NB4 (cell line): ENCODE measurements at regions not wholly inside any gene's neighbourhood (a gene's known extent, or its start where the extent isn't known, plus 50 kb on each side); places are given as distances from the start of the nearest gene placed in this dataset.

ENCODE experiments used
- DNase-seq: peaks from one replicate; pipeline ENCODE4 v3.0.0; 2010; ENCODE audit warnings: low read depth
- H3K4me3 ChIP-seq: one replicate; pipeline ENCODE4 v1.5.1; 2011; ENCODE audit warnings: mild to moderate bottlenecking, low read depth, low read length, moderate library complexity
- MAX ChIP-seq: IDR thresholded peaks from 2 replicates; pipeline ENCODE4 v1.6.1; 2011; ENCODE audit warnings: low read depth, low read length
- MYC ChIP-seq: IDR thresholded peaks from 2 replicates; pipeline ENCODE4 v1.6.1; 2011; ENCODE audit warnings: low read depth, low read length
- POLR2A ChIP-seq: IDR thresholded peaks from 2 replicates; pipeline ENCODE4 v1.6.1; 2011; ENCODE audit warnings: mild to moderate bottlenecking; ENCODE audit not compliant: insufficient read length; ENCODE audit errors: extremely low read depth
- TF ChIP-seq, protein P1 (sequence below): IDR thresholded peaks from one replicate; pipeline ENCODE4 v1.5.1; 2012; ENCODE audit warnings: low read depth, low read length

GRCh38 chr16:49057936-49058335 lies 223.7 kb downstream of the CBLN1 start:
- no peak overlapping the region for H3K4me3 ChIP-seq
- no peak for DNase-seq
- TF ChIP-seq, protein P1, sequence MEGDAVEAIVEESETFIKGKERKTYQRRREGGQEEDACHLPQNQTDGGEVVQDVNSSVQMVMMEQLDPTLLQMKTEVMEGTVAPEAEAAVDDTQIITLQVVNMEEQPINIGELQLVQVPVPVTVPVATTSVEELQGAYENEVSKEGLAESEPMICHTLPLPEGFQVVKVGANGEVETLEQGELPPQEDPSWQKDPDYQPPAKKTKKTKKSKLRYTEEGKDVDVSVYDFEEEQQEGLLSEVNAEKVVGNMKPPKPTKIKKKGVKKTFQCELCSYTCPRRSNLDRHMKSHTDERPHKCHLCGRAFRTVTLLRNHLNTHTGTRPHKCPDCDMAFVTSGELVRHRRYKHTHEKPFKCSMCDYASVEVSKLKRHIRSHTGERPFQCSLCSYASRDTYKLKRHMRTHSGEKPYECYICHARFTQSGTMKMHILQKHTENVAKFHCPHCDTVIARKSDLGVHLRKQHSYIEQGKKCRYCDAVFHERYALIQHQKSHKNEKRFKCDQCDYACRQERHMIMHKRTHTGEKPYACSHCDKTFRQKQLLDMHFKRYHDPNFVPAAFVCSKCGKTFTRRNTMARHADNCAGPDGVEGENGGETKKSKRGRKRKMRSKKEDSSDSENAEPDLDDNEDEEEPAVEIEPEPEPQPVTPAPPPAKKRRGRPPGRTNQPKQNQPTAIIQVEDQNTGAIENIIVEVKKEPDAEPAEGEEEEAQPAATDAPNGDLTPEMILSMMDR, result no peak
- TF ChIP-seq MYC, result no peak
- no peak for TF ChIP-seq POLR2A
- no peak for TF ChIP-seq MAX

- no peak for TF ChIP-seq MAX
- TF ChIP-seq, protein P1, result no peak
- no peak overlapping the region for H3K4me3 ChIP-seq
- no peak for DNase-seq
Observed at GRCh38 chr16:49057391-49057790, 224.2 kb downstream of the CBLN1 start.

GRCh38 chr16:49056546-49056945 lies 225.1 kb downstream of the CBLN1 start:
- no peak overlapping the region for H3K4me3 ChIP-seq
- no peak for DNase-seq
- TF ChIP-seq POLR2A, result no peak
- no peak for TF ChIP-seq MAX
- TF ChIP-seq MYC, result no peak
- TF ChIP-seq, protein P1, result no peak

- peak; percentile 64 for DNase-seq
- TF ChIP-seq MYC (no peak), POLR2A (no peak), MAX (no peak)
- TF ChIP-seq, protein P1, result no peak
- no peak overlapping the region for H3K4me3 ChIP-seq
Observed at GRCh38 chr16:49055824-49056545, 225.7 kb downstream of the CBLN1 start.

DNA sequence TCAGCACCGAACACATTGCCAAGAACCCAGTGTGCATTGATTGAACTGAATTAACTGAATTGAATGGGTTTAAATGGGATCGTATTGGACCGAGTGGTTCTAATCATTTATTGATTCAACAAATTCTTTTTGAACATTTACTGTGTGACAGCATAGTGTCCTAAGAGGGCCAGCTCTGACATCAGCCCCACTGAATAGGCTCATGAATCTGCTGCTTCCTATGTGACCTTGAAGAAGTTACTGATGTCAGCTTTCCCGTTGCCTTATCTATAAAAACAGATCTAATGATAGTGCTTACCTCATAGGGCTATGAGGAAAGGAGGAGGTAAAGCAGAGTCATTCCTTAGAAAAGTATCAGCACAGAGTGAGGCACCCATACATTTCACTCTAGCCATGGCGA lies 226.3 kb downstream of the CBLN1 start:
- H3K4me3 ChIP-seq, result no peak overlapping the region
- TF ChIP-seq POLR2A (no peak), MAX (no peak), MYC (no peak)
- TF ChIP-seq, protein P1, result no peak
- no peak for DNase-seq

- no peak for DNase-seq
- H3K4me3 ChIP-seq, result no peak overlapping the region
- TF ChIP-seq MAX, result no peak
- no peak for TF ChIP-seq MYC
- TF ChIP-seq, protein P1, result no peak
- TF ChIP-seq POLR2A, result no peak
Observed at GRCh38 chr16:49054606-49055005, 227.0 kb downstream of the CBLN1 start.
